ENCODE measurements at regions not wholly inside any gene's neighbourhood (a gene's known extent, or its start where the extent isn't known, plus 50 kb on each side); places are given as distances from the start of the nearest gene placed in this dataset.

DNA sequence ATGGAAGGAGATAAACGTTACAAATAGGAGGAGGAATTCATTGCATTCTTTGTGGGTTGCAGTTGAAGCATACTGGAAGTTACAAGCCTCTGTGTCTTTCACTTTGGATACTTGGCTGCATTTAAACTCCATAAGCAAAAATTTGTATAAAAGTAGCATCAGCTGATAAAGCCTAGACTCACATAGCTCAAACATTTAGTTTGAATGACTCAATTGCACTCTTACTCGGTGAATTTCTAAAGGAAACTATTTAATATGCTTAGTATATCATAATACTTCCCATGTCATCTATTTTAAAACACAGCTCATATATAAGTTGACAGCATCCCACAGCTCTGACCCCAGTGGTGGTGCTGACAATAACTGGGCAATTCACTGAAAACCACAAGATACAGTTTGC is 596.6 kb upstream of the ZNF608 start:
- no peaks in the 10 kb centered on the region for H3K4me1 Mint-ChIP-seq (ENCODE audit: low read depth in 2 of 2)
- ATAC-seq (replicated peaks), result no peak

DNA sequence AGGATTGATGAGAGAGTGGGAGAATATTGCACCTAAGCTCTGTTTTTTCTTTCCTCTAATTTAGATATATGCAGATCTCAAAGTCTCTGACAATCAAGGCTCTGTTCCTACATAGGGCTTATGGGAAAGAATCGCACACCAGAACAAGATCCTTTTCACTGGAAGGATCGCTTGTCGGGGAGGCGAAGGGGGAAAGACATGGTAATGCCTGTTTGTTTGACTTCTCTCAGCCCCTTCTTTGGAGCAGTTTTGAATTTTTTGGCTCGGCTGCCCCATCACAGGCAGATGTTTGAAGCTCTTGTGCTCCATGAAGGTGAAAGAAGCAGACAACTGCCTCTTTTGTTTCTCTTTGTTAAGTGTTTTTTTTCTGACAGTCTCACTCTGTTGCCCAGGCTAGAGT is 599.9 kb upstream of the ZNF608 start:
- H3K4me1 Mint-ChIP-seq (ENCODE audit: low read depth in 2 of 2), result no peaks in the 10 kb centered on the region
- no peak for ATAC-seq (replicated peaks)
- H3K4me3 Mint-ChIP-seq, result no peak overlapping the region

More for the DNA sequence above, 596.6 kb upstream of the ZNF608 start:
- H3K4me3 Mint-ChIP-seq, result no peak overlapping the region
- peaks cover 0 to 14% of the 10 kb centered on the region in 2 donors for H3K9me3 Mint-ChIP-seq
- H3K27ac Mint-ChIP-seq, result no peak overlapping the region
- H3K36me3 Mint-ChIP-seq (ENCODE audit: insufficient read depth), result no peaks in the 10 kb centered on the region
- no peaks in the 10 kb centered on the region for H3K27me3 Mint-ChIP-seq
- DNase-seq, result no peak

DNA sequence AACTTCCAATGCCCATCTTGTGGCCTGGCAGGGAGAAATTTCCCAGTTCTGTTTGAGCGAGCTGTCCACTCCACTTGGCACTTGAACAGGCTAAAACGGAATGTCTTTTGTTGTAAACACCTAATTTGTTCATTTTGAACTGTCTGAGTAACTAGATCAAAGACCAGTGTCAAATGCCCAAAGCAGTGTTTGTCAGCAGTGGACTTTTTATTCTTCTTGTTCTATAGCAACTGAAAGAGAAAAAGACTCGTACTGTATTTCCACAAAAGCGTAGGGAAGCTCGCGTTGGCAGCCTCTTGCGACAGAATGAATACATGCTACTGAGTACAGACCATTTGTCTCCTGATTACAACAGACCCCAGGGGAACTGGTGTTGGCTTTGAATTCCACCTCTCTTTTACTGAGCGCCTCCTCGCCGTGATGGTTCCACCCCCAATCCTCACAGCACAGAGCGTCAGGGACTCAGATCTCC is 601.8 kb upstream of the ZNF608 start:
- H3K4me3 Mint-ChIP-seq, result no peak overlapping the region
- H3K4me1 Mint-ChIP-seq (ENCODE audit: low read depth in 2 of 2), result no peaks in the 10 kb centered on the region
- H3K27ac Mint-ChIP-seq, result no peak overlapping the region
- peaks cover 6 to 8% of the 10 kb centered on the region in 2 donors for H3K9me3 Mint-ChIP-seq
- no peak for ATAC-seq (replicated peaks)
- no peak for DNase-seq
- no peaks in the 10 kb centered on the region for H3K27me3 Mint-ChIP-seq
- no peaks in the 10 kb centered on the region for H3K36me3 Mint-ChIP-seq (ENCODE audit: insufficient read depth)

More for the DNA sequence above, 599.9 kb upstream of the ZNF608 start:
- H3K27ac Mint-ChIP-seq, result no peak overlapping the region
- DNase-seq, result no peak
- H3K9me3 Mint-ChIP-seq, result peaks cover 0 to 12% of the 10 kb centered on the region in 2 donors
- H3K36me3 Mint-ChIP-seq (ENCODE audit: insufficient read depth), result no peaks in the 10 kb centered on the region
- no peaks in the 10 kb centered on the region for H3K27me3 Mint-ChIP-seq

DNA sequence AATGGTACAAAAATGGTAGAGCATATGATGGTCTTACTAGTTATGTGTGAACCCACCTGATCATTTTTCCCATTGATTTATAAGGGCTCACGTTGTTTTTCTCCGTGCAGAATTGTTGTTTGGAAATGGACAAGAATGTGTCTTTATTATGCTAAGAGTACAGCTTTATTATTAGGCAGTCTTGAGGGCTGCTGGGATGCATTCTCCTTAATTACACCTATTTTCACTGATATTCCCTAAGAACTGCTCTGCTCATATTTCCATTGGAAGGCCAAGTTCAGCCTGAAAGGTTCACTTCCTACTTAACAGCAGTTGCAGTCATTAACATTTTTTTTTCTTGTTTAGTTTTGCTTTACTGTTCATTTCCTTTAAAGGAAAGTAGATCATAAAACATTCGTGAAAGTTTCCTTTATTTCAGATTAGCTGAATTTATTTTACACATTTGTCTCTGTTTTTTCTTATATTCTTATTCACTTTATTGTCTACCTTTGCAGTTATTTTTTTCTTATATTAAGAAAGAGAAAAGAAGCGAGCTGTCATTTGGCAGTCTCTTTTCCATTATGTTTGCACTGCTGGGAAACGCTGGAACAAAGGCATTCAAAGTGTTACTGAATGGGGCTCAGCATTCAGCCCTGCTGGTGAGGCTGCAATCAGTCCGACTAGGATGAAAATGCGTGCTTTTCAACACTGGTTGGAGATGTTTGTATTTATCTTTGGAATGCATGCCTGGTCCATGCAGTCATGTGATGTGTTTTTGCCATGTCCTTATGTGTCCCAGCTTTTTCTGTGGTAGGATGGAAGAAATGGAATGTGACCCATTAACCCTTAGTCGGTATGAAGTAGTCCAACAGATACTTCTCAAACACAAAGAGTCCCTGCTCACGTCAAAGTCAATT is 602.7 kb upstream of the ZNF608 start:
- no peaks in the 10 kb centered on the region for H3K27me3 Mint-ChIP-seq
- H3K36me3 Mint-ChIP-seq (ENCODE audit: insufficient read depth), result no peaks in the 10 kb centered on the region
- no peak for DNase-seq
- H3K9me3 Mint-ChIP-seq, result peaks cover 8 to 11% of the 10 kb centered on the region in 2 donors
- H3K4me3 Mint-ChIP-seq, result no peak overlapping the region
- ATAC-seq (replicated peaks), result no peak
- no peak overlapping the region for H3K27ac Mint-ChIP-seq
- no peaks in the 10 kb centered on the region for H3K4me1 Mint-ChIP-seq (ENCODE audit: low read depth in 2 of 2)

DNA sequence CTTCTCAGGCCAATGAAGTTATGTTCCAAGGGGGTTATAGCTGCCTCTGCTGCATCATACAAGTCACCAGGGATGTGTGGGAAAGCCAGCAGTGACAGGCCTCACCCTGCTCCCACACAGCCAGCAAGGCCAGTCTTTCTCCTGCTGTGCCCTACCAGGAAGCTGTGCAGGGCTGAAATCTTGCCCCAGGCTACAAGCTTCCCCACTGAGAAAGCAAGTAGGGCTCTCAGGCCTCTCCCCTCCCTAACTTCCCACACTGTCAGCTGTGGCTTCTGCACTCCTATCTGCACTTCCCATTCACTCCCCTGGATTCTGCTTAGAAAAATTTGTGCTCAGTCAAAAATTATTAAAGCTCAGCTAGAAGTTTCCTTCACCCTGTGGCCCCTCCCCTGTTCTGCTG is 611.2 kb upstream of the ZNF608 start:
- Mint-ChIP-seq H3K27ac (no peak overlapping the region), H3K9me3 (peaks cover 7 to 40% of the 10 kb centered on the region in 2 donors), H3K27me3 (no peaks in the 10 kb centered on the region), H3K36me3 (ENCODE audit: insufficient read depth) (no peaks in the 10 kb centered on the region), H3K4me1 (ENCODE audit: low read depth in 2 of 2) (no peaks in the 10 kb centered on the region), H3K4me3 (no peak overlapping the region)
- ATAC-seq (replicated peaks) (no peak), DNase-seq (no peak)

DNA sequence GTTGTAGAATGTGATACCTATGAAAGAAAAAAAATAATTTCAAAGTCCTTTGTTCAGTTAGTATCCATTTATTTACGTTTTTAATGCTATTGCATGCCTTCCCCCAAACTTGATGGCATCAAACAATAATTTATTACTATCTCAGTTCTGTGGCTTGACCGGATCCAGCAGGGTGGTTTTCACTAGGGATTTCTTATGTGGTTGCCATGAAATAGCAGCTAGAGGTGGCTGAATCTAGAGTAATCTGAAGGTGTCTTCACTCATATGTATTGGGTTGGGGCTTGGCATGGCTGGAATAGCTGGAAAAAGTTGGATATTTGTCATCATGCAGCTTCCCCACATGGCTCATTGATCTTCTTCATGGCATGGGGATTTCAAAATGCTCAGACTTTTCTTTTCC is 619.3 kb upstream of the ZNF608 start:
- no peaks in the 10 kb centered on the region for H3K4me1 Mint-ChIP-seq (ENCODE audit: low read depth in 2 of 2)
- H3K36me3 Mint-ChIP-seq (ENCODE audit: insufficient read depth), result no peaks in the 10 kb centered on the region
- no peak overlapping the region for H3K4me3 Mint-ChIP-seq
- H3K27me3 Mint-ChIP-seq, result no peaks in the 10 kb centered on the region
- H3K9me3 Mint-ChIP-seq, result peaks cover 0 to 9% of the 10 kb centered on the region in 2 donors
- DNase-seq, result no peak
- no peak for ATAC-seq (replicated peaks)
- no peak overlapping the region for H3K27ac Mint-ChIP-seq

DNA sequence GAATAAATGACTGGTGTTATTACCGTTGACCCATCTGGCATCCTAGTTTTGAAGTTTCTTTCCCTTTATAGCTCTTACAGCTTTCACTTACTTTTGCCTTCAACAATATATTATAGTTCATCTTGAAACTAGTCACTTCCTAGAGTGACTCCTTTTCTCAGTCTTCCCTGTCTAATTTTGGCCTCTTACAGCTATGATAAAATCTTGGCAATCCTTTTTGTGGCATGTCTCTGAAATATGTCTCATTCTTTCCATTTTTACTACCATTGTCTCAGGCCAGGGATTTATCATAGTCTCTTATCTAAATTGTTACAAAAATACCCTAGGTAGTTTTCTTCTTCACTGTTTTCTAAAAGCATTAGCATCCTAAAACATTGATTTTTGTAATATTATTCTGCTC is 621.3 kb upstream of the ZNF608 start:
- no peaks in the 10 kb centered on the region for H3K36me3 Mint-ChIP-seq (ENCODE audit: insufficient read depth)
- no peaks in the 10 kb centered on the region for H3K4me1 Mint-ChIP-seq (ENCODE audit: low read depth in 2 of 2)
- H3K4me3 Mint-ChIP-seq, result no peak overlapping the region
- H3K27me3 Mint-ChIP-seq, result no peaks in the 10 kb centered on the region
- H3K27ac Mint-ChIP-seq, result no peak overlapping the region
- DNase-seq (no peak), ATAC-seq (replicated peaks) (no peak)
- H3K9me3 Mint-ChIP-seq, result peaks cover 0 to 9% of the 10 kb centered on the region in 2 donors

DNA sequence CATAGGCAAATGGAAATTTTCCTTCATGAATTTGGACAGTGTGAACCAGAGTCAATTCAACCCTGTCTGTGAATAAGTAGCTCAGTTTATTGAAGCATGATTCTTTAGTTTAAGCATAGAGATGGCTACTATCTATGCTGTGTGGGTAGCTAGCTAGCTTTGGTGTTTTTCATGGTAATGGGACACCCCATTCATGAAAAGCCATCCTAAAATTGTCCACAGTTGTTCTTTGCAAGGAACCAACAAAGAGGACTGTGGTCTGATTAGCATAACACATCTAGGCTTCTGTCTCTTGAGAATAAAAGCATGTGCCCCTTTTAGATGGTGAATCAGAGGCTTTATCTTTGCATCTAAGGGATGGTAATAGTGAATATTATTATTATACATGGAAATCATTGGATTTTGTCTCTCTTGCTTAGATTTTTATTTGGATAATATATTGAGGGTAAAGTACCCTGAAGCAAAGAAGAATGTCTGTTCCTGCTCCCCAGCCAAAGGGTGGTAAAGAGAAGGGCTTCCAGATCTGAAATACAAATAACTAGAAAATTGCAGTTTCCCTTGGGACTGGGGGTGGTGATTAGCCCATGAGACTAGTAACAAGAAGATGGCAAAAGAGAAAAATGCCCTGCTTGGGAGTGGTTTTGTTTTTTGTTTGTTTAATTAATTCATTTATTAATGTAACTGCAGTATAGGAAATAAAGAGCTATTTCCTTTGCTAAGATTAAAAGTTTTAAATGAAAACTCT is 624.2 kb upstream of the ZNF608 start:
- no peaks in the 10 kb centered on the region for H3K36me3 Mint-ChIP-seq (ENCODE audit: insufficient read depth)
- H3K27ac Mint-ChIP-seq, result no peak overlapping the region
- no peak overlapping the region for H3K4me3 Mint-ChIP-seq
- H3K27me3 Mint-ChIP-seq, result no peaks in the 10 kb centered on the region
- H3K9me3 Mint-ChIP-seq, result peaks cover 1 to 9% of the 10 kb centered on the region in 2 donors
- H3K4me1 Mint-ChIP-seq (ENCODE audit: low read depth in 2 of 2), result no peaks in the 10 kb centered on the region
- ATAC-seq (replicated peaks), result no peak
- DNase-seq, result no peak

DNA sequence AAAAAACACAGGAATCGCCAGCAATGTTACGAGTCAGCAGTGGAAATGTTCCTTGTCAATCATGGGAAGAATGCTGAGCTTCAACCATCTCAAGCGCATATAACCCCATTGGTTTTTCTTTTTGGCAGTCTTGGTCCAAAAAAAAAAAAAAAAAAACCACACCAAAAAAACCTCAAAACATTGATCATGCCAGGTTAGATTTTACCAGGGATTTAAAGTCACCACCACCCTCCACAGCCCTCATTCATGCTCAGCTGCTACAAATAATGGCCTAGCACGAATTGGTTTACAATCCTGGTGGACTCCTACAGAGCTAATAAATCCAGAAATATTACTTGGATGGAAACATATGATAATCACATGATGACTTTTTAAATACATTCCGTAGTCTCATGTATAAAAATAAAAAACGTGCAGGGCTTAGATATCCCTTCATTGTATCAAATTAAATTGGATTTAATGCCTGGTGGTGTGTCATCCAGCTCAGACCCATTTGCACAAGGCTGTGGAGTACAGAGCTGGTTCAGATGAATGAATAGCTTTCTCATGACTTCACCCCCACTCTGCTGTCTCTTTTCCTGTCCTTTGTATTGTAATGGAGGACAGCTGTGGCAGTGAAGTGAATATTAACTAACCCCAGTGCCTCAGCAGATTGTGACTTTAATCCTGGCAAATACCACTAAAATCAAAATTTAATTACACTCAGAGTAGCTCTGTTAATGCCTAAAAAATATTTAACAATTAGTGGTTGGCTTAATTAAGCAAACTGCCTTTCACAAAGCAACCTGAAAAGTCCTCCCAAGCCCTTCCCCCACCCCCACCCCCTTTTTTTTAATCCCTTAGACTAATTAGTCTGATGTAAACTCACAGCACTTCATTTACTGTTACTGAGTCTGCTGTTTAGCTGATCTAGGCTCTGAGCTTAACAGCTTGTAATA is 626.5 kb upstream of the ZNF608 start:
- no peaks in the 10 kb centered on the region for H3K36me3 Mint-ChIP-seq (ENCODE audit: insufficient read depth)
- ATAC-seq (replicated peaks), result no peak
- no peak overlapping the region for H3K4me3 Mint-ChIP-seq
- H3K27ac Mint-ChIP-seq, result no peak overlapping the region
- no peak for DNase-seq
- H3K27me3 Mint-ChIP-seq, result no peaks in the 10 kb centered on the region
- peaks cover 1 to 5% of the 10 kb centered on the region in 2 donors for H3K9me3 Mint-ChIP-seq
- no peaks in the 10 kb centered on the region for H3K4me1 Mint-ChIP-seq (ENCODE audit: low read depth in 2 of 2)

DNA sequence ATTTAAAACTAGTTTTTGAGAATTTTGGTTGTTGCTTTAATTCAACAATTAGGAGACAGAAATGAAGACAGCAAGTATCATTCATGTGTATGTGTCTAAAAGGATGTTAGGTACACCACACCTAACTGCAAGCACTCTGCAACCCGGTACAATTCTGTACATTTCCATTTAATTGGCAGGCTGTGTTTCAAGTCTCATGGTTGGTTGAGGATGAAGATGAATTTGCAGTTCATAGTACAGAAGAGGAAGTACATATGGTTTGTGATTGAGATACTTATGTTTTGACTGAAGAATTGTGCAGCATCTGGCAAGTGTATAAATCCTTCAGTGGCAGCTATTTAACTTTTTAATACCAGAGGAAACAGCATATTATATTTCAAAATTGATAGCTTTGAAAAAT is 628.7 kb upstream of the ZNF608 start:
- Mint-ChIP-seq H3K9me3 (peaks cover 0 to 6% of the 10 kb centered on the region in 2 donors), H3K27me3 (no peaks in the 10 kb centered on the region), H3K36me3 (ENCODE audit: insufficient read depth) (no peaks in the 10 kb centered on the region), H3K4me1 (ENCODE audit: low read depth in 2 of 2) (no peaks in the 10 kb centered on the region), H3K27ac (no peak overlapping the region), H3K4me3 (no peak overlapping the region)
- ATAC-seq (replicated peaks), result no peak
- DNase-seq, result no peak

DNA sequence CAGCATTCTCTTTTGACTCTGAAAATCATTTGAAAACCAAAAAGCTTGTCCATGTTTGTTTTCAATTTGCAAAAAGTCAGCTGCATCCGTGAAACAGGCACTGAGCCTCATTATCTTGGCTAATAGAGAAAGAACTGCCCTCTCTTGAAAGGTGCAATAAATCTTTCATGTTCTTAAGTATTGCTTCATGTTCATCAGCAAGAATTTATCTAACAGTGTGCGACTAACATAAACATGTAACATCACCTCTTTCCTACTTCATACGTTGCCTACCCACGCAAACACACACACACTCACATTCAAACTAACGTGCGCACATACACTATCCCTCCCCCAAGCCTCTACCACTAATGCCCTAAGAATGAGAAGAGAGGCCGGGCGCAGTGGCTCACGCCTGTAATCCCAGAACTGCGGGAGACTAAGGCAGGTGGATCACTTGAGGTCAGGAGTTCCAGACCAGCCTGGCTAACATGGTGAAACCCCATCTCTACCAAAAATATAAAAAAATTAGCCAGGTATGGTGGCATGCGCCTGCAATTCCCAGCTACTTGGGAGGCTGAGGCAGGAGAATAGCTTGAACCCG is 629.7 kb upstream of the ZNF608 start:
- DNase-seq (no peak), ATAC-seq (replicated peaks) (no peak)
- no peak overlapping the region for H3K4me3 Mint-ChIP-seq
- no peaks in the 10 kb centered on the region for H3K4me1 Mint-ChIP-seq (ENCODE audit: low read depth in 2 of 2)
- no peaks in the 10 kb centered on the region for H3K27me3 Mint-ChIP-seq
- no peaks in the 10 kb centered on the region for H3K36me3 Mint-ChIP-seq (ENCODE audit: insufficient read depth)
- H3K9me3 Mint-ChIP-seq, result peaks cover 0 to 6% of the 10 kb centered on the region in 2 donors
- no peak overlapping the region for H3K27ac Mint-ChIP-seq

DNA sequence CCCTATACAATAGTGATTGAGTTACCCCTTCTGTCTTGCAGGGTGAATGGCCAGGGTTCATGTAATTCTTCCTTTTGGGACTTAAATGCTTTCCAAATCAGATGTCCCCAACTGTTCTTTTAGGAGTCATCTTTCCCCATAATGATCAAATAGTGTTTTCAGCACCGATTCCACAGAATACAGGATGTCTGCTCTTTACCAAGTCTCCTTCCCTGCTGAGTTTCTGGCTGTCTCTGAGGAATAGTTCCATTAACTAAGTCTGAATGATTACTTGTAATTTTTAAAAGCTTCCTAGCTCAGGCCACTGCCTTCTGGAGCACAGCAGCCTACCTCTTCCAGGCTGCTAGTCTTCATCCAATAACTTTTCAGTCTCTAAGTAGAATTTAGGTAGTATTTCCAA is 630.7 kb upstream of the ZNF608 start:
- no peaks in the 10 kb centered on the region for H3K27me3 Mint-ChIP-seq
- peaks cover 0 to 6% of the 10 kb centered on the region in 2 donors for H3K9me3 Mint-ChIP-seq
- H3K36me3 Mint-ChIP-seq (ENCODE audit: insufficient read depth), result no peaks in the 10 kb centered on the region
- H3K4me1 Mint-ChIP-seq (ENCODE audit: low read depth in 2 of 2), result no peaks in the 10 kb centered on the region
- no peak overlapping the region for H3K27ac Mint-ChIP-seq
- no peak overlapping the region for H3K4me3 Mint-ChIP-seq
- DNase-seq (no peak), ATAC-seq (replicated peaks) (no peak)

DNA sequence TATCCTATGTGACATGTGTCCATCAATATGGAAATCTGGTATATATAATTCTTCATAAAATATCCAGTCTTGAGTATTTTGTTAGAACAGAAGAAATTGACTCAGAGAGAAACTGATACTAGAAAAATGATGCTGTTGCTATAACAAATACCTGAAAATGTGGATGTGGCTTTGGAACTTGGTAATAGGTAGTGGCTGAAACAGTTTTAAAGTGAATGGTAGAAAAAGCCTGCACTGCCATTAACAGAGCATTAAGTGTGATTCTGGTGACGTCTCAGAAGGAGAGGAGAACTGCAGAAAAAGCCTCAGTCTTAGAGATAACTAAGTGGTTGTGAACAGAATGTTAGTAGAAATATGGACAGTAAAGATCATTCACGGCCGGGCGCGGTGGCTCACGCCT is 634.9 kb upstream of the ZNF608 start:
- DNase-seq (no peak), ATAC-seq (replicated peaks) (no peak)
- no peak overlapping the region for H3K4me3 Mint-ChIP-seq
- no peak overlapping the region for H3K27ac Mint-ChIP-seq
- H3K9me3 Mint-ChIP-seq, result peaks cover 0 to 5% of the 10 kb centered on the region in 2 donors
- H3K36me3 Mint-ChIP-seq (ENCODE audit: insufficient read depth), result no peaks in the 10 kb centered on the region
- no peaks in the 10 kb centered on the region for H3K27me3 Mint-ChIP-seq
- no peaks in the 10 kb centered on the region for H3K4me1 Mint-ChIP-seq (ENCODE audit: low read depth in 2 of 2)

Data from effector memory CD8-positive, alpha-beta T cell (primary cell).